ENCODE measurements at regions not wholly inside any gene's neighbourhood (a gene's known extent, or its start where the extent isn't known, plus 50 kb on each side); places are given as distances from the start of the nearest gene placed in this dataset.

- Histone ChIP-seq H3K27me3 (ENCODE audit: insufficient read depth, poor library complexity, severe bottlenecking) (no peaks in the 10 kb centered on the region), H3K36me3 (ENCODE audit: low read depth) (no peaks in the 10 kb centered on the region), H3K9me3 (ENCODE audit: severe bottlenecking) (no peaks in the 10 kb centered on the region), H3K4me1 (ENCODE audit: insufficient read depth, poor library complexity, severe bottlenecking) (no peaks in the 10 kb centered on the region), H3K4me3 (ENCODE audit: severe bottlenecking) (no peak overlapping the region), H3K27ac (ENCODE audit: poor library complexity, severe bottlenecking) (no peak overlapping the region)
- DNase-seq (ENCODE audit: low spot score) (no peak), ATAC-seq (ENCODE audit: low read depth) (no peak)
- no peak for TF ChIP-seq CTCF (IDR thresholded peaks at IDR 0.05; ENCODE audit: poor library complexity, severe bottlenecking)
Observed at GRCh38 chr7:46678421-46678820, 757.3 kb upstream of the IGFBP3 start.

- DNase-seq (ENCODE audit: low spot score) (no peak), ATAC-seq (ENCODE audit: low read depth) (no peak)
- H3K9me3 ChIP-seq (ENCODE audit: severe bottlenecking) = no peaks in the 10 kb centered on the region
- H3K27ac ChIP-seq (ENCODE audit: poor library complexity, severe bottlenecking) = no peak overlapping the region
- TF ChIP-seq CTCF (IDR thresholded peaks at IDR 0.05; ENCODE audit: poor library complexity, severe bottlenecking) = no peak
- no peaks in the 10 kb centered on the region for H3K27me3 ChIP-seq (ENCODE audit: insufficient read depth, poor library complexity, severe bottlenecking)
- H3K4me3 ChIP-seq (ENCODE audit: severe bottlenecking) = no peak overlapping the region
- no peaks in the 10 kb centered on the region for H3K4me1 ChIP-seq (ENCODE audit: insufficient read depth, poor library complexity, severe bottlenecking)
- H3K36me3 ChIP-seq (ENCODE audit: low read depth) = no peaks in the 10 kb centered on the region
Observed at GRCh38 chr7:46675456-46675855, 754.4 kb upstream of the IGFBP3 start.

- no peak for TF ChIP-seq CTCF (IDR thresholded peaks at IDR 0.05; ENCODE audit: poor library complexity, severe bottlenecking)
- no peak overlapping the region for H3K4me3 ChIP-seq (ENCODE audit: severe bottlenecking)
- H3K27ac ChIP-seq (ENCODE audit: poor library complexity, severe bottlenecking) = no peak overlapping the region
- H3K36me3 ChIP-seq (ENCODE audit: low read depth) = no peaks in the 10 kb centered on the region
- DNase-seq (ENCODE audit: low spot score) (no peak), ATAC-seq (ENCODE audit: low read depth) (no peak)
- H3K9me3 ChIP-seq (ENCODE audit: severe bottlenecking) = no peaks in the 10 kb centered on the region
- H3K4me1 ChIP-seq (ENCODE audit: insufficient read depth, poor library complexity, severe bottlenecking) = no peaks in the 10 kb centered on the region
- H3K27me3 ChIP-seq (ENCODE audit: insufficient read depth, poor library complexity, severe bottlenecking) = no peaks in the 10 kb centered on the region
Observed at GRCh38 chr7:46672861-46673260, 751.8 kb upstream of the IGFBP3 start.

- no peak for TF ChIP-seq CTCF (IDR thresholded peaks at IDR 0.05; ENCODE audit: poor library complexity, severe bottlenecking)
- no peaks in the 10 kb centered on the region for H3K27me3 ChIP-seq (ENCODE audit: insufficient read depth, poor library complexity, severe bottlenecking)
Observed at GRCh38 chr7:46671108-46671769, 750.2 kb upstream of the IGFBP3 start.

GRCh38 chr7:46669028-46669427, 748.0 kb upstream of the IGFBP3 start:
- H3K27ac ChIP-seq (ENCODE audit: poor library complexity, severe bottlenecking) = no peak overlapping the region
- no peaks in the 10 kb centered on the region for H3K36me3 ChIP-seq (ENCODE audit: low read depth)
- DNase-seq (ENCODE audit: low spot score) (no peak), ATAC-seq (ENCODE audit: low read depth) (no peak)
- H3K4me1 ChIP-seq (ENCODE audit: insufficient read depth, poor library complexity, severe bottlenecking) = no peaks in the 10 kb centered on the region
- no peak overlapping the region for H3K4me3 ChIP-seq (ENCODE audit: severe bottlenecking)
- no peaks in the 10 kb centered on the region for H3K27me3 ChIP-seq (ENCODE audit: insufficient read depth, poor library complexity, severe bottlenecking)
- H3K9me3 ChIP-seq (ENCODE audit: severe bottlenecking) = no peaks in the 10 kb centered on the region
- no peak for TF ChIP-seq CTCF (IDR thresholded peaks at IDR 0.05; ENCODE audit: poor library complexity, severe bottlenecking)

More at GRCh38 chr7:46671108-46671769, 750.2 kb upstream of the IGFBP3 start:
- DNase-seq (ENCODE audit: low spot score) (no peak), ATAC-seq (ENCODE audit: low read depth) (no peak)
- no peak overlapping the region for H3K27ac ChIP-seq (ENCODE audit: poor library complexity, severe bottlenecking)
- H3K36me3 ChIP-seq (ENCODE audit: low read depth) = no peaks in the 10 kb centered on the region
- H3K4me3 ChIP-seq (ENCODE audit: severe bottlenecking) = no peak overlapping the region
- H3K4me1 ChIP-seq (ENCODE audit: insufficient read depth, poor library complexity, severe bottlenecking) = no peaks in the 10 kb centered on the region
- no peaks in the 10 kb centered on the region for H3K9me3 ChIP-seq (ENCODE audit: severe bottlenecking)
